K562 (cell line): ENCODE measurements at regions not wholly inside any gene's neighbourhood (a gene's known extent, or its start where the extent isn't known, plus 50 kb on each side); places are given as distances from the start of the nearest gene placed in this dataset.

Source experiments
- ATAC-seq: fragments of 200-7000 bp; cut with Tn5 transposase; 3 replicates; pipeline ENCODE4 v1.9.1; 2020; ENCODE audit warnings: moderate library complexity
- BruUV-seq: library from RNA; stranded (reverse); fragments of 400-500 nt; replicated peaks from 2 replicates; lab custom pipeline; 2021; lab: Mats Ljungman, UMichigan
- CTCF ChIA-PET: fragments of 300-600 bp; formaldehyde crosslinking; extraction: SDS; loops from one replicate; lab custom pipeline; 2021; ENCODE audit warnings: low intra/inter-chr PET ratio; lab: Yijun Ruan, JAX
- POLR2A ChIA-PET: fragments of 300-600, 350-650 bp; sonication (Branson Sonifier 250); formaldehyde crosslinking; extraction: SDS; loops from one replicate; lab custom pipeline; 2021; ENCODE audit warnings: antibody characterized with exemption, inconsistent platforms; lab: Yijun Ruan, JAX
- DNase-seq, 4 experiments: peaks; one replicate each; pipeline versions ENCODE4 v3.0.0 to v3.0.0-alpha.2; 2011 to 2018; ENCODE audit warnings: low spot score in 3 of 4, mixed read lengths in 3 of 4; ENCODE audit errors: extremely low read depth in 1 of 4
- FAIRE-seq: peaks from 2 replicates; lab custom pipeline; 2011; peaks lifted over from hg19 to GRCh38; lab: Jason Lieb, UNC
- H2AFZ ChIP-seq: 2 replicates; pipeline ENCODE4 v1.6.0; 2011; ENCODE audit warnings: low read depth, low read length, control low read depth, inconsistent platforms
- H3K27ac ChIP-seq: fragments of 200-600 bp; 3 replicates; pipeline ENCODE4 v1.8.0; 2011; ENCODE audit warnings: low read depth, mild to moderate bottlenecking, control low read depth, inconsistent platforms, low read length, moderate library complexity, mixed read lengths; ENCODE audit errors: extremely low read depth
- H3K27me3 ChIP-seq, 2 experiments: fragments of 300-600 bp in 1 of 2; 2 replicates in 1 of 2; 3 replicates in 1 of 2; pipeline versions ENCODE4 v1.6.0 to v1.8.0; 2011; ENCODE audit warnings: inconsistent platforms in 2 of 2, low read length in 2 of 2, mild to moderate bottlenecking in 1 of 2, mixed read lengths in 1 of 2, moderate library complexity in 1 of 2; ENCODE audit not compliant: control insufficient read depth in 2 of 2, insufficient read depth in 2 of 2
- H3K36me3 ChIP-seq: fragments of 300-600 bp; 3 replicates; pipeline ENCODE4 v1.8.0; 2011; ENCODE audit warnings: mild to moderate bottlenecking, low read length, inconsistent platforms; ENCODE audit not compliant: control insufficient read depth, insufficient read depth
- H3K4me1 ChIP-seq, 2 experiments: fragments of 200-600 bp in 1 of 2; replicated peaks in 1 of 2; 2 replicates in 1 of 2; 3 replicates in 1 of 2; pipeline versions ENCODE4 v1.5.1 to v1.8.0; 2011; ENCODE audit warnings: inconsistent platforms in 2 of 2, low read length in 2 of 2, mild to moderate bottlenecking in 1 of 2, mixed read lengths in 1 of 2, moderate library complexity in 1 of 2; ENCODE audit not compliant: control insufficient read depth in 2 of 2, insufficient read depth in 2 of 2
- H3K4me2 ChIP-seq: 2 replicates; pipeline ENCODE4 v1.6.1; 2011; ENCODE audit warnings: low read length, control low read depth, inconsistent platforms, mixed read lengths; ENCODE audit not compliant: insufficient read depth
- H3K4me3 ChIP-seq: fragments of 200-600 bp; sonication (generic), shearing (Covaris generic); 2 replicates; pipeline ENCODE4 v1.5.1; 2016; ENCODE audit warnings: control low read depth, inconsistent platforms
- H3K79me2 ChIP-seq: fragments of 200-600 bp; 3 replicates; pipeline ENCODE4 v1.8.0; 2011; ENCODE audit warnings: low read length, inconsistent platforms; ENCODE audit not compliant: control insufficient read depth, insufficient read depth
- H3K9ac ChIP-seq, 2 experiments: 2 replicates each; pipeline versions ENCODE4 v1.6.0 to v1.6.1; 2011; ENCODE audit warnings: low read depth in 2 of 2, low read length in 2 of 2, control low read depth in 1 of 2, inconsistent platforms in 1 of 2, mild to moderate bottlenecking in 1 of 2, mixed read lengths in 1 of 2; ENCODE audit not compliant: insufficient read depth in 1 of 2
- H3K9me1 ChIP-seq: one replicate; pipeline ENCODE4 v1.6.0; 2011; ENCODE audit warnings: inconsistent platforms, mild to moderate bottlenecking, low read length, moderate library complexity; ENCODE audit not compliant: control insufficient read depth, insufficient read depth
- H3K9me3 ChIP-seq: replicated peaks from 2 replicates; pipeline ENCODE4 v1.5.1; 2011; ENCODE audit warnings: low read depth, low read length, inconsistent platforms; ENCODE audit not compliant: control insufficient read depth, insufficient read depth
- H4K20me1 ChIP-seq: replicated peaks from 2 replicates; pipeline ENCODE4 v1.6.1; 2011; ENCODE audit warnings: low read length, inconsistent platforms, mixed read lengths; ENCODE audit not compliant: control insufficient read depth, insufficient read depth
- C11orf30 ChIP-seq: fragments of 450-650 bp; IDR thresholded peaks from 2 replicates; pipeline ENCODE4 v1.6.1; 2016; ENCODE audit warnings: low read depth, mild to moderate bottlenecking
- CBX5 ChIP-seq: IDR thresholded peaks from 2 replicates; pipeline ENCODE4 v1.6.1; 2014; ENCODE audit warnings: low read depth, borderline replicate concordance
- DDX20 ChIP-seq: fragments of 450-650 bp; IDR thresholded peaks from 2 replicates; pipeline ENCODE4 v1.6.1; 2016; ENCODE audit warnings: missing genetic modification characterization, low read depth, mild to moderate bottlenecking, missing compliant biosample characterization, moderate library complexity
- DPF2 ChIP-seq: fragments of 450-650 bp; IDR thresholded peaks from 2 replicates; pipeline ENCODE4 v1.6.1; 2016
- EP400 ChIP-seq: fragments of 450-650 bp; IDR thresholded peaks from 2 replicates; pipeline ENCODE4 v1.6.1; 2017; ENCODE audit warnings: antibody characterized with exemption, mild to moderate bottlenecking, moderate library complexity
- HMBOX1 ChIP-seq: sonication (generic); IDR thresholded peaks from 2 replicates; pipeline ENCODE4 v1.6.1; 2016
- HNRNPL ChIP-seq: fragments of 200-400 bp; formaldehyde crosslinking; IDR thresholded peaks from 2 replicates; pipeline ENCODE4 v1.6.1; 2017; ENCODE audit warnings: low read depth, mild to moderate bottlenecking, low read length
- HOMEZ ChIP-seq: fragments of 250-450 bp; sonication (Bioruptor Pico); IDR thresholded peaks from 2 replicates; pipeline ENCODE4 v1.4.0; 2020; ENCODE audit warnings: mild to moderate bottlenecking, moderate library complexity
- NR2C2 ChIP-seq, 2 experiments: fragments of 200-800 bp in 1 of 2; sonication (Bioruptor generic) in 1 of 2; sonication (generic) in 1 of 2; formaldehyde crosslinking in 1 of 2; IDR thresholded peaks; 2 replicates each; pipeline versions ENCODE4 v1.6.1 to v1.8.0; 2016 to 2022; ENCODE audit warnings: mild to moderate bottlenecking in 1 of 2, missing compliant biosample characterization in 1 of 2, missing genetic modification characterization in 1 of 2, missing genetic modification reagents in 1 of 2
- PRMT5 ChIP-seq: sonication (generic); formaldehyde crosslinking; IDR thresholded peaks from 2 replicates; pipeline ENCODE4 v1.5.0; 2020; ENCODE audit warnings: missing genetic modification reagents
- RBM15 ChIP-seq: fragments of 200-400 bp; formaldehyde crosslinking; IDR thresholded peaks from 2 replicates; pipeline ENCODE4 v1.6.1; 2018; ENCODE audit warnings: mild to moderate bottlenecking, low read length, moderate library complexity; ENCODE audit not compliant: insufficient read depth
- RNF2 ChIP-seq: sonication (generic); IDR thresholded peaks from 2 replicates; pipeline ENCODE4 v1.6.1; 2016
- SAFB2 ChIP-seq: fragments of 200-400 bp; formaldehyde crosslinking; IDR thresholded peaks from 2 replicates; pipeline ENCODE4 v1.6.1; 2018; ENCODE audit warnings: borderline replicate concordance, low read length, low read depth, moderate library complexity; ENCODE audit not compliant: severe bottlenecking
- TCFL5 ChIP-seq: fragments of 250-450 bp; sonication (Bioruptor Pico); conservative IDR thresholded peaks from 2 replicates; pipeline ENCODE4 v1.6.1; 2021; ENCODE audit warnings: mild to moderate bottlenecking, moderate library complexity, matching md5 sums
- ZNF197 ChIP-seq: fragments of 200-800 bp; sonication (Bioruptor generic); IDR thresholded peaks from 2 replicates; pipeline ENCODE4 v1.6.1; 2016; ENCODE audit warnings: low read depth, missing genetic modification characterization, missing compliant biosample characterization
- ZNF253 ChIP-seq: fragments of 250-450 bp; sonication (Bioruptor Pico); conservative IDR thresholded peaks from 2 replicates; pipeline ENCODE4 v1.6.1; 2021; ENCODE audit warnings: mild to moderate bottlenecking
- WGBS: fragments of 100-300 bp; shearing (Covaris generic); methylation state at CpG from one replicate; pipeline ENCODE4 v1.1.6; 2016; ENCODE audit warnings: low coverage, mixed read lengths; ENCODE audit not compliant: insufficient coverage; ENCODE audit errors: missing lambda C conversion rate; 5-methylcytosine and 5-hydroxymethylcytosine counted together
- in situ Hi-C: fragments of 300-500 bp; cut with MboI; formaldehyde crosslinking; loops from 4 replicates; pipeline ENCODE4 v1.15.0; 2018; ENCODE audit warnings: inconsistent platforms, mixed read lengths
- intact Hi-C: fragments of 100-400 bp; cut with micrococcal nuclease; formaldehyde crosslinking; loops from 2 replicates; pipeline ENCODE4 v1.14.2; 2022

- TF ChIP-seq ZNF253 (CRISPR knock-in tag) (no peak), PRMT5 (CRISPR knock-in tag) (no peak), DDX20 (no peak)
These were observed 548.7 kb upstream of the MAP3K7 start (continued) for GRCh38 chr6:91135406-91136103.

- DNase-seq, result no peak
- Histone ChIP-seq H3K27ac (no peak overlapping the region), H3K4me2 (no peak overlapping the region), H3K9ac (no peak overlapping the region), H3K9me1 (no peaks in the 10 kb centered on the region), H4K20me1 (no peaks in the 10 kb centered on the region), H3K36me3 (no peaks in the 10 kb centered on the region), H3K27me3 (no peaks in the 10 kb centered on the region), H3K4me1 (no peaks in the 10 kb centered on the region), H3K9me3 (no peaks in the 10 kb centered on the region), H2AFZ (no peak overlapping the region), H3K4me3 (no peak overlapping the region), H3K79me2 (no peaks in the 10 kb centered on the region)
- TF ChIP-seq HNRNPL, result no peak
- TF ChIP-seq HMBOX1, result no peak
- no peak for TF ChIP-seq ZNF197 (CRISPR knock-in tag)
- no peak for TF ChIP-seq CBX5
- no peak for TF ChIP-seq TCFL5
- no peak for TF ChIP-seq EP400
- no peak for TF ChIP-seq SAFB2
- no peak for TF ChIP-seq C11orf30
- TF ChIP-seq NR2C2 (CRISPR knock-in tag; IDR thresholded peaks at IDR 0.05), result no peak
- TF ChIP-seq NR2C2 (tag; IDR thresholded peaks at IDR 0.05), result no peak
- TF ChIP-seq HOMEZ, result no peak
- no peak for TF ChIP-seq RNF2
- TF ChIP-seq DPF2, result no peak
- TF ChIP-seq RBM15, result no peak
- ChIA-PET CTCF (no interaction called here), POLR2A (no interaction called here)
- WGBS, result 0% methylated on average over 3 of the region's 3 CpGs
- intact Hi-C loops (no loop called here), in situ Hi-C loops (no loop called here)
- BruUV-seq, result no TSS peak
- no peak for ATAC-seq
- no peak for FAIRE-seq
These were observed 545.6 kb upstream of the MAP3K7 start for GRCh38 chr6:91132461-91132860.
